ENCODE measurements at regions not wholly inside any gene's neighbourhood (a gene's known extent, or its start where the extent isn't known, plus 50 kb on each side); places are given as distances from the start of the nearest gene placed in this dataset.

DNA sequence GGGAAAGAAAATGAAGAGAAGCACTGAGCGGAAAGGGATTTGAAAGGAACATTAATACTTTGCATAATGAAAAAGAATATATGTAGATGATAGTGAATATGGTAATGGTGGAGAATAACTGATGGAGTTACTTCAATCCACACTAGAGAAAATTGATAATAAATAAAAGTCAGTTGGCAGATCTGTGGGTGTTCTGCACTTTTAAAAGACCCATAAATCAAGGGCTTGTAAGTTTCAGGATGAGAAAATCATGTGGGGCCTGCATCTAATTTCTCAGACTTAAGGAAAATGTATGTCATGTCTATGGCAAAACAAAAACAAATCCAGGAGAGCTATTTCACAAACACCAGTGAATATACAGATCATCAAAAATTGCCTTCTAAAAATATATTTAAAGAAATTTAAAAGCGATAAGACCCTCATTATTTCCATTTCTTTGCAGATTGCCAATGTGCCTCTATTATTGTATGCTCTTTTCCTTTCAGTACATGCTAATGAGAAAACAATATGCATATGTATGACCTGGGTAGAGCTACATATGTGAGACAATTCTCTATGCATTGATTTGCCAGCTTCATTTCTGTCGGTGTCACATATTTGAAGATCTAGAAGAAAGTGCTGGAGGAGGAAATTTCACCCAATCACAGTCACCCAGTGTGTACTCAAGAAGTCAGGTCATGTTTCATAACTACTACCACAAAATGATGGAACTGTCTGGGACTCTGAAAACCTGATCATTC is 269.9 kb upstream of the PDZRN3 start:
- H2BK5ac ChIP-seq (ENCODE audit: low read depth, low read length, poor library complexity) = no peak overlapping the region
- no peak overlapping the region for H3K9ac ChIP-seq (ENCODE audit: low read length)
- no peak overlapping the region for H2AFZ ChIP-seq (ENCODE audit: insufficient read depth, low read length, poor library complexity)
- no peak overlapping the region for H3K14ac ChIP-seq (ENCODE audit: low read length)
- no peak overlapping the region for H4K91ac ChIP-seq (ENCODE audit: low read depth, low read length)
- no peaks in the 10 kb centered on the region for H3K36me3 ChIP-seq (ENCODE audit: control insufficient read depth in 1 of 2, insufficient read depth in 2 of 2, low read length in 2 of 2)
- H2BK120ac ChIP-seq (ENCODE audit: insufficient read depth, low read length, poor library complexity) = no peak overlapping the region
- H3K79me2 ChIP-seq (ENCODE audit: control insufficient read depth, insufficient read depth, low read length, poor library complexity) = no peaks in the 10 kb centered on the region
- no peak overlapping the region for H3K4me2 ChIP-seq (ENCODE audit: low read length)
- no peaks in the 10 kb centered on the region for H3K9me3 ChIP-seq (ENCODE audit: insufficient read depth, low read depth, low read length)
- H2BK12ac ChIP-seq (ENCODE audit: low read length) = no peak overlapping the region
- H2AK5ac ChIP-seq (ENCODE audit: low read length) = no peak overlapping the region
- no peak overlapping the region for H4K12ac ChIP-seq (ENCODE audit: low read depth, low read length)
- peaks cover 0 to 5% of the 10 kb centered on the region in 2 experiments for H3K4me1 ChIP-seq (ENCODE audit: control insufficient read depth in 1 of 2, insufficient read depth in 2 of 2, low read length in 2 of 2)
- no peak overlapping the region for H3K4ac ChIP-seq (ENCODE audit: low read depth, low read length)
- no peak overlapping the region for H3K18ac ChIP-seq (ENCODE audit: low read length)
- no peak overlapping the region for H4K8ac ChIP-seq (ENCODE audit: low read depth, low read length)
- H3K4me3 ChIP-seq (ENCODE audit: low read depth, low read length) = no peak overlapping the region
- H3K27me3 ChIP-seq (ENCODE audit: insufficient read depth, low read length) = no peaks in the 10 kb centered on the region
- no peaks in the 10 kb centered on the region for H3K79me1 ChIP-seq (ENCODE audit: low read length)
- DNase-seq = no peak
- WGBS (ENCODE audit: extremely low coverage, insufficient coverage, insufficient read length) = no CpG with 5 or more reads among the region's 3 CpGs
- no peak overlapping the region for H3K23ac ChIP-seq (ENCODE audit: low read length)
- no peak overlapping the region for H3K27ac ChIP-seq (ENCODE audit: low read depth, low read length)

DNA sequence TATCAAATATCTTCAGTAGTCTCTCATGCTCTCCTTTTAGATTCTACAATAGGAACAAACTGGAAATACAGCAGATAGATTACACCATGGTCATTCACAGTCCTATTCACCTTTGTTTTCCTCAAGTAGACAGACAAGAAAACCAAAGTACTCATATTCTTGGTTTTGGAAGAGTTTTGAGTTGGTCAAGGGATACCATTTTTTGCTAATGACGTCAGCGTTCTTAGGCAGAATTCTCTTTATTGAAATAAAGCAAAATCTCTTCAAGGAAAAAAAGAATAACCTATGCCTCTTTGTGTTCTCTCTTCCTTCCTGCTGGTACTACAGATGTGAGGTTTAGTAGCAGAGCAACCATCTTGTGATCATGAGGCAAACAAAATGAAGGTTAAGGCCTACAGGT is 268.3 kb upstream of the PDZRN3 start:
- H3K36me3 ChIP-seq (ENCODE audit: control insufficient read depth in 1 of 2, insufficient read depth in 2 of 2, low read length in 2 of 2) = no peaks in the 10 kb centered on the region
- H3K27ac ChIP-seq (ENCODE audit: low read depth, low read length) = no peak overlapping the region
- no peaks in the 10 kb centered on the region for H3K79me2 ChIP-seq (ENCODE audit: control insufficient read depth, insufficient read depth, low read length, poor library complexity)
- H3K23ac ChIP-seq (ENCODE audit: low read length) = no peak overlapping the region
- H2BK120ac ChIP-seq (ENCODE audit: insufficient read depth, low read length, poor library complexity) = no peak overlapping the region
- no peak overlapping the region for H3K4me2 ChIP-seq (ENCODE audit: low read length)
- no peak overlapping the region for H2AFZ ChIP-seq (ENCODE audit: insufficient read depth, low read length, poor library complexity)
- H3K27me3 ChIP-seq (ENCODE audit: insufficient read depth, low read length) = no peaks in the 10 kb centered on the region
- no peak overlapping the region for H3K9ac ChIP-seq (ENCODE audit: low read length)
- no peak overlapping the region for H3K18ac ChIP-seq (ENCODE audit: low read length)
- no peak overlapping the region for H4K12ac ChIP-seq (ENCODE audit: low read depth, low read length)
- no peak overlapping the region for H3K4ac ChIP-seq (ENCODE audit: low read depth, low read length)
- no peak overlapping the region for H2AK5ac ChIP-seq (ENCODE audit: low read length)
- no peak overlapping the region for H3K14ac ChIP-seq (ENCODE audit: low read length)
- no peak overlapping the region for H3K4me3 ChIP-seq (ENCODE audit: low read depth, low read length)
- no peak for DNase-seq
- H4K91ac ChIP-seq (ENCODE audit: low read depth, low read length) = no peak overlapping the region
- no peak overlapping the region for H4K8ac ChIP-seq (ENCODE audit: low read depth, low read length)
- no CpG with 5 or more reads among the region's 2 CpGs for WGBS (ENCODE audit: extremely low coverage, insufficient coverage, insufficient read length)
- H3K79me1 ChIP-seq (ENCODE audit: low read length) = no peaks in the 10 kb centered on the region
- H3K4me1 ChIP-seq (ENCODE audit: control insufficient read depth in 1 of 2, insufficient read depth in 2 of 2, low read length in 2 of 2) = peaks cover 0 to 5% of the 10 kb centered on the region in 2 experiments
- H2BK12ac ChIP-seq (ENCODE audit: low read length) = no peak overlapping the region
- no peaks in the 10 kb centered on the region for H3K9me3 ChIP-seq (ENCODE audit: insufficient read depth, low read depth, low read length)
- H2BK5ac ChIP-seq (ENCODE audit: low read depth, low read length, poor library complexity) = no peak overlapping the region

DNA sequence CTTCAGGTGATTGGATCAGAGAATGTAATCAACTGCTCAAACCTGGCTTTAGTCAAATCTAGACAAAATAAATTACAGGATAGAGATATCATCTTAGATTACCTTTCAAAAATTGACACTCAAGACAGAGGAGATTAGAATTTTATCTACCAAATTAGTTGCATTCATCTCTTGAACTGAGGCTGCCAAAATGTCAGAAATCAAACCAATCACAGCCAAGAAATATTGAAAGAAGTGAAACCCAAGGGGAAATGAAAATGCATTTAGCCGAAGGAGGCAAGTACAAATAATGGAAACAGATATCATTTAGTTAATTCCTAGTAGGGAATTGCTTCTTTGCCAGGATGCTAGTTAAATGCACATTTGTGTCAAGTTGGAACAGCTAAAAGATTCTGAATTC is 261.1 kb upstream of the PDZRN3 start:
- Histone ChIP-seq H2AK5ac (ENCODE audit: low read length) (no peak overlapping the region), H2BK5ac (ENCODE audit: low read depth, low read length, poor library complexity) (no peak overlapping the region), H4K91ac (ENCODE audit: low read depth, low read length) (no peak overlapping the region), H3K4me2 (ENCODE audit: low read length) (no peak overlapping the region), H3K23ac (ENCODE audit: low read length) (no peak overlapping the region), H3K4me3 (ENCODE audit: low read depth, low read length) (no peak overlapping the region), H3K36me3 (ENCODE audit: control insufficient read depth in 1 of 2, insufficient read depth in 2 of 2, low read length in 2 of 2) (no peaks in the 10 kb centered on the region), H2BK12ac (ENCODE audit: low read length) (no peak overlapping the region), H3K9me3 (ENCODE audit: insufficient read depth, low read depth, low read length) (no peaks in the 10 kb centered on the region), H3K14ac (ENCODE audit: low read length) (no peak overlapping the region), H3K4ac (ENCODE audit: low read depth, low read length) (no peak overlapping the region), H3K4me1 (ENCODE audit: control insufficient read depth in 1 of 2, insufficient read depth in 2 of 2, low read length in 2 of 2) (peaks cover 0 to under 1% of the 10 kb centered on the region in 2 experiments), H2BK120ac (ENCODE audit: insufficient read depth, low read length, poor library complexity) (no peak overlapping the region), H3K18ac (ENCODE audit: low read length) (no peak overlapping the region), H4K8ac (ENCODE audit: low read depth, low read length) (no peak overlapping the region), H4K12ac (ENCODE audit: low read depth, low read length) (no peak overlapping the region), H2AFZ (ENCODE audit: insufficient read depth, low read length, poor library complexity) (no peak overlapping the region), H3K79me2 (ENCODE audit: control insufficient read depth, insufficient read depth, low read length, poor library complexity) (no peaks in the 10 kb centered on the region), H3K27me3 (ENCODE audit: insufficient read depth, low read length) (no peaks in the 10 kb centered on the region), H3K9ac (ENCODE audit: low read length) (no peak overlapping the region), H3K27ac (ENCODE audit: low read depth, low read length) (no peak overlapping the region), H3K79me1 (ENCODE audit: low read length) (no peaks in the 10 kb centered on the region)
- DNase-seq = no peak
- WGBS (ENCODE audit: extremely low coverage, insufficient coverage, insufficient read length) = no CpG with 5 or more reads among the region's 1 CpG

DNA sequence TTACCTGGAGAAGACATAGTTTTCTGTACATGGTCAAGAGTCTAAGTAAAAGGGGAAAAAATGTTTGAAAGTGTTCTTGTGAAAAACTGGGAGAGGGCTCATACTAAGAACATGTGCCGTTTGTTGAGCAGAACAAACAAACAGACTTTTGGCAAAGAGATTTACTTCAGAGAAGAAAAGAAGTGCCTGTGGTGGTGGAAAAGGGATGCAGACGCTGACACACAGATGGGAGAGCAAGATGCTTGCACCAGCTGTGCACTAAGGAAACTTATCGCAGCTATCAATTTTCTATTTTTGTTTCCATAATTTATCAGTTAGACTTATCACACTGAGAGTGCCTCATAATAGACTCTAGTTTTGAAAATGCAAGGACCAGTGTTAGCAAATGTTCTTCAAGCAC is 259.6 kb upstream of the PDZRN3 start:
- no peak for DNase-seq
- no peak overlapping the region for H3K23ac ChIP-seq (ENCODE audit: low read length)
- no peak overlapping the region for H4K12ac ChIP-seq (ENCODE audit: low read depth, low read length)
- no peak overlapping the region for H3K4ac ChIP-seq (ENCODE audit: low read depth, low read length)
- no peaks in the 10 kb centered on the region for H3K79me2 ChIP-seq (ENCODE audit: control insufficient read depth, insufficient read depth, low read length, poor library complexity)
- H3K27me3 ChIP-seq (ENCODE audit: insufficient read depth, low read length) = no peaks in the 10 kb centered on the region
- no peaks in the 10 kb centered on the region for H3K9me3 ChIP-seq (ENCODE audit: insufficient read depth, low read depth, low read length)
- no peaks in the 10 kb centered on the region for H3K79me1 ChIP-seq (ENCODE audit: low read length)
- H3K27ac ChIP-seq (ENCODE audit: low read depth, low read length) = no peak overlapping the region
- H2BK12ac ChIP-seq (ENCODE audit: low read length) = no peak overlapping the region
- H3K4me1 ChIP-seq (ENCODE audit: control insufficient read depth in 1 of 2, insufficient read depth in 2 of 2, low read length in 2 of 2) = no peaks in the 10 kb centered on the region
- no peak overlapping the region for H2AFZ ChIP-seq (ENCODE audit: insufficient read depth, low read length, poor library complexity)
- H3K9ac ChIP-seq (ENCODE audit: low read length) = no peak overlapping the region
- no peak overlapping the region for H4K91ac ChIP-seq (ENCODE audit: low read depth, low read length)
- no peaks in the 10 kb centered on the region for H3K36me3 ChIP-seq (ENCODE audit: control insufficient read depth in 1 of 2, insufficient read depth in 2 of 2, low read length in 2 of 2)
- H2BK120ac ChIP-seq (ENCODE audit: insufficient read depth, low read length, poor library complexity) = no peak overlapping the region
- H2BK5ac ChIP-seq (ENCODE audit: low read depth, low read length, poor library complexity) = no peak overlapping the region
- no peak overlapping the region for H3K4me3 ChIP-seq (ENCODE audit: low read depth, low read length)
- no peak overlapping the region for H4K8ac ChIP-seq (ENCODE audit: low read depth, low read length)
- no peak overlapping the region for H3K14ac ChIP-seq (ENCODE audit: low read length)
- H2AK5ac ChIP-seq (ENCODE audit: low read length) = no peak overlapping the region
- WGBS (ENCODE audit: extremely low coverage, insufficient coverage, insufficient read length) = no CpG with 5 or more reads among the region's 3 CpGs
- H3K18ac ChIP-seq (ENCODE audit: low read length) = no peak overlapping the region
- H3K4me2 ChIP-seq (ENCODE audit: low read length) = no peak overlapping the region

Data from trophoblast cell (in vitro differentiated cells and primary cell).